ENCODE measurements at regions not wholly inside any gene's neighbourhood (a gene's known extent, or its start where the extent isn't known, plus 50 kb on each side); places are given as distances from the start of the nearest gene placed in this dataset.
A peak's percentile ranks its signal among the peaks of the same experiment; 100 is the strongest.

- no peak for DNase-seq (ENCODE audit: low spot score)
Observed at GRCh38 chr12:91395628-91396135, 213.1 kb upstream of the DCN start.

GRCh38 chr12:91394903-91395302 lies 212.3 kb upstream of the DCN start:
- no peak for DNase-seq (ENCODE audit: low spot score)

GRCh38 chr12:91388573-91388972 lies 206.0 kb upstream of the DCN start:
- DNase-seq (ENCODE audit: low spot score) = no peak

GRCh38 chr12:91387461-91388134 lies 205.0 kb upstream of the DCN start:
- peak; percentile 36 for DNase-seq (ENCODE audit: low spot score)

GRCh38 chr12:91384806-91385205 lies 202.2 kb upstream of the DCN start:
- DNase-seq (ENCODE audit: low spot score) = no peak

GRCh38 chr12:91384366-91384765 lies 201.7 kb upstream of the DCN start:
- DNase-seq (ENCODE audit: low spot score) = peak; percentile 94

- peak; percentile 10 for DNase-seq (ENCODE audit: low spot score)
Observed at GRCh38 chr12:91383099-91383498, 200.5 kb upstream of the DCN start.

- peak; percentile 93 for DNase-seq (ENCODE audit: low spot score)
Observed at GRCh38 chr12:91382081-91382543, 199.5 kb upstream of the DCN start.

- DNase-seq (ENCODE audit: low spot score) = peak; percentile 99
Observed at GRCh38 chr12:91381309-91381804, 198.7 kb upstream of the DCN start.

- no peak for DNase-seq (ENCODE audit: low spot score)
Observed at GRCh38 chr12:91380631-91381030, 198.0 kb upstream of the DCN start.

- DNase-seq (ENCODE audit: low spot score) = peak; percentile 68
Observed at GRCh38 chr12:91379051-91379775, 196.6 kb upstream of the DCN start.

GRCh38 chr12:91377436-91377835 lies 194.8 kb upstream of the DCN start:
- DNase-seq (ENCODE audit: low spot score) = no peak

GRCh38 chr12:91373086-91373485 lies 190.5 kb upstream of the DCN start:
- DNase-seq (ENCODE audit: low spot score) = no peak

GRCh38 chr12:91370086-91370868 lies 187.7 kb upstream of the DCN start:
- no peak for DNase-seq (ENCODE audit: low spot score)

- DNase-seq (ENCODE audit: low spot score) = no peak
Observed at GRCh38 chr12:91368613-91369012, 186.0 kb upstream of the DCN start.

- no peak for DNase-seq (ENCODE audit: low spot score)
Observed at GRCh38 chr12:91367234-91367849, 184.7 kb upstream of the DCN start.

GRCh38 chr12:91364471-91365184 lies 182.0 kb upstream of the DCN start:
- DNase-seq (ENCODE audit: low spot score) = no peak

GRCh38 chr12:91361864-91362263 lies 179.2 kb upstream of the DCN start:
- peak; percentile 80 for DNase-seq (ENCODE audit: low spot score)

GRCh38 chr12:91357381-91357780 lies 174.8 kb upstream of the DCN start:
- no peak for DNase-seq (ENCODE audit: low spot score)

- no peak for DNase-seq (ENCODE audit: low spot score)
Observed at GRCh38 chr12:91356405-91356804, 173.8 kb upstream of the DCN start.
